ENCODE measurements at regions not wholly inside any gene's neighbourhood (a gene's known extent, or its start where the extent isn't known, plus 50 kb on each side); places are given as distances from the start of the nearest gene placed in this dataset.
A peak's percentile ranks its signal among the peaks of the same experiment; 100 is the strongest.

- no TSS peak for BruUV-seq (replicated peaks)
- POLR2A ChIA-PET (ENCODE audit: unreplicated experiment), result no interaction called here
- Histone ChIP-seq H3K36me3 (ENCODE audit: low read depth) (no peaks in the 10 kb centered on the region), H4K20me1 (ENCODE audit: insufficient read depth) (no peaks in the 10 kb centered on the region), H3K4me2 (no peak overlapping the region), H3K9me3 (ENCODE audit: insufficient read depth, low read depth) (no peaks in the 10 kb centered on the region), H3K4me1 (replicated peaks; ENCODE audit: insufficient read depth) (peaks cover 11% of the 10 kb centered on the region), H3F3A (ENCODE audit: insufficient read depth, low read depth) (no peaks in the 10 kb centered on the region), H2AFZ (no peak overlapping the region), H3K27me3 (ENCODE audit: insufficient read depth, low read depth) (no peaks in the 10 kb centered on the region), H3K4me3 (no peak overlapping the region), H3K27ac (no peak overlapping the region), H3K79me2 (ENCODE audit: low read depth) (no peaks in the 10 kb centered on the region), H3K9me2 (ENCODE audit: insufficient read depth) (no peaks in the 10 kb centered on the region)
- DNase-seq, result no peak
- intact Hi-C loops (cut with micrococcal nuclease; ENCODE audit: unreplicated experiment), result no loop called here
- no peak for TF ChIP-seq EZH2 (IDR thresholded peaks at IDR 0.05; ENCODE audit: low read depth)
- no peak for TF ChIP-seq CTCF (conservative IDR thresholded peaks at IDR 0.05)
- CTCF ChIA-PET, result no interaction called here
These were observed 79.0 kb upstream of the WDR75 start for GRCh38 chr2:189362283-189362682.

- TF ChIP-seq CTCF (conservative IDR thresholded peaks at IDR 0.05) (no peak), EZH2 (IDR thresholded peaks at IDR 0.05; ENCODE audit: low read depth) (no peak)
- intact Hi-C loops (cut with micrococcal nuclease; ENCODE audit: unreplicated experiment), result no loop called here
- ChIA-PET POLR2A (ENCODE audit: unreplicated experiment) (no interaction called here), CTCF (no interaction called here)
- Histone ChIP-seq H3F3A (ENCODE audit: insufficient read depth, low read depth) (no peaks in the 10 kb centered on the region), H3K36me3 (ENCODE audit: low read depth) (no peaks in the 10 kb centered on the region), H3K9me2 (ENCODE audit: insufficient read depth) (no peaks in the 10 kb centered on the region), H3K27ac (peak overlapping the region; percentile 58), H3K27me3 (ENCODE audit: insufficient read depth, low read depth) (no peaks in the 10 kb centered on the region), H3K4me2 (no peak overlapping the region), H3K9me3 (ENCODE audit: insufficient read depth, low read depth) (no peaks in the 10 kb centered on the region), H3K4me1 (replicated peaks; ENCODE audit: insufficient read depth) (peaks cover 11% of the 10 kb centered on the region), H4K20me1 (ENCODE audit: insufficient read depth) (no peaks in the 10 kb centered on the region), H2AFZ (no peak overlapping the region), H3K79me2 (ENCODE audit: low read depth) (no peaks in the 10 kb centered on the region), H3K4me3 (no peak overlapping the region)
- BruUV-seq (replicated peaks), result no TSS peak
- DNase-seq, result peak in 1 of 2 experiments; percentile 76
These were observed 77.7 kb upstream of the WDR75 start for GRCh38 chr2:189363559-189363958.

- TF ChIP-seq CTCF (conservative IDR thresholded peaks at IDR 0.05) (no peak), EZH2 (IDR thresholded peaks at IDR 0.05; ENCODE audit: low read depth) (no peak)
- Histone ChIP-seq H3K4me2 (no peak overlapping the region), H3K36me3 (ENCODE audit: low read depth) (no peaks in the 10 kb centered on the region), H3K79me2 (ENCODE audit: low read depth) (no peaks in the 10 kb centered on the region), H4K20me1 (ENCODE audit: insufficient read depth) (no peaks in the 10 kb centered on the region), H3F3A (ENCODE audit: insufficient read depth, low read depth) (0 out of 2 replicates have a peak, but pooled peaks cover under 1% of the 10 kb centered on the region), H3K4me3 (no peak overlapping the region), H3K27ac (no peak overlapping the region), H3K4me1 (replicated peaks; ENCODE audit: insufficient read depth) (peaks cover 12% of the 10 kb centered on the region), H3K9me3 (ENCODE audit: insufficient read depth, low read depth) (no peaks in the 10 kb centered on the region), H3K9me2 (ENCODE audit: insufficient read depth) (no peaks in the 10 kb centered on the region), H2AFZ (no peak overlapping the region), H3K27me3 (ENCODE audit: insufficient read depth, low read depth) (no peaks in the 10 kb centered on the region)
- BruUV-seq (replicated peaks), result no TSS peak
- ChIA-PET CTCF (no interaction called here), POLR2A (ENCODE audit: unreplicated experiment) (no interaction called here)
- DNase-seq, result no peak
- intact Hi-C loops (cut with micrococcal nuclease; ENCODE audit: unreplicated experiment), result no loop called here
These were observed 76.7 kb upstream of the WDR75 start for GRCh38 chr2:189364607-189365006.

All from PC-9 (cell line).